HEK293 (cell line): ENCODE measurements at regions not wholly inside any gene's neighbourhood (a gene's known extent, or its start where the extent isn't known, plus 50 kb on each side); places are given as distances from the start of the nearest gene placed in this dataset.

Source experiments
- CTCF ChIA-PET: fragments of 350-600 bp; formaldehyde crosslinking; extraction: SDS; loops from one replicate; lab custom pipeline; 2021; ENCODE audit warnings: antibody characterized with exemption; lab: Yijun Ruan, JAX
- POLR2A ChIA-PET: fragments of 300-600 bp; formaldehyde crosslinking; extraction: SDS; loops from one replicate; lab custom pipeline; 2020; ENCODE audit warnings: antibody characterized with exemption, inconsistent platforms; lab: Yijun Ruan, JAX
- H3K27ac ChIP-seq: fragments of 200-500 bp; sonication (Bioruptor generic); 2 replicates; pipeline ENCODE4 v1.5.1; 2014; ENCODE audit warnings: low read depth, low read length, control low read depth, inconsistent platforms; ENCODE audit errors: extremely low read depth
- H3K36me3 ChIP-seq, 2 experiments: fragments of 200-500 bp in 1 of 2; sonication (Bioruptor generic) in 1 of 2; 1 replicate in 1 of 2; 2 replicates in 1 of 2; pipeline ENCODE4 v1.5.1; 2014 to 2017; ENCODE audit warnings: inconsistent platforms in 2 of 2, low read length in 2 of 2; ENCODE audit not compliant: control insufficient read depth in 2 of 2, insufficient read depth in 1 of 2
- H3K4me1 ChIP-seq: fragments of 200-500 bp; sonication (Bioruptor generic); 2 replicates; pipeline ENCODE4 v1.5.1; 2014; ENCODE audit warnings: mild to moderate bottlenecking, low read length, inconsistent platforms; ENCODE audit not compliant: control insufficient read depth, insufficient read depth
- H3K4me3 ChIP-seq: 2 replicates; pipeline ENCODE4 v1.5.1; 2011; ENCODE audit warnings: low read depth, mild to moderate bottlenecking, control low read depth, low read length, moderate library complexity
- H3K9me3 ChIP-seq: fragments of 200-500 bp; sonication (Bioruptor generic); 2 replicates; pipeline ENCODE4 v1.5.1; 2014; ENCODE audit warnings: low read depth, low read length, inconsistent platforms; ENCODE audit not compliant: control insufficient read depth, insufficient read depth
- BCL11B ChIP-seq: fragments of 450-650 bp; formaldehyde crosslinking; IDR thresholded peaks from 2 replicates; pipeline ENCODE4 v1.5.1; 2016; ENCODE audit warnings: low read depth, missing biosample characterization, missing genetic modification characterization
- GLIS2 ChIP-seq: fragments of 450-650 bp; formaldehyde crosslinking; IDR thresholded peaks from 2 replicates; pipeline ENCODE4 v1.5.1; 2016; ENCODE audit warnings: missing biosample characterization, missing genetic modification characterization
- SCRT2 ChIP-seq: fragments of 450-650 bp; formaldehyde crosslinking; IDR thresholded peaks from 2 replicates; pipeline ENCODE4 v1.5.1; 2016; ENCODE audit warnings: missing biosample characterization, missing genetic modification characterization
- SETDB1 ChIP-seq: IDR thresholded peaks from one replicate; pipeline ENCODE4 v1.6.1; 2017; ENCODE audit warnings: mild to moderate bottlenecking, low read length, moderate library complexity, mixed read lengths; ENCODE audit not compliant: insufficient read length
- SP2 ChIP-seq: fragments of 450-650 bp; formaldehyde crosslinking; IDR thresholded peaks from 2 replicates; pipeline ENCODE4 v1.5.1; 2016; ENCODE audit warnings: missing biosample characterization, missing genetic modification characterization
- YY1 ChIP-seq: fragments of 450-650 bp; formaldehyde crosslinking; IDR thresholded peaks from 2 replicates; pipeline ENCODE4 v1.5.1; 2018; ENCODE audit warnings: missing biosample characterization, missing genetic modification characterization
- ZBTB48 ChIP-seq: fragments of 450-650 bp; formaldehyde crosslinking; IDR thresholded peaks from 2 replicates; pipeline ENCODE4 v1.5.1; 2016; ENCODE audit warnings: missing biosample characterization, missing genetic modification characterization
- ZNF155 ChIP-seq: fragments of 450-650 bp; formaldehyde crosslinking; IDR thresholded peaks from 2 replicates; pipeline ENCODE4 v1.5.1; 2016; ENCODE audit warnings: missing biosample characterization, missing genetic modification characterization
- ZNF248 ChIP-seq: fragments of 450-650 bp; formaldehyde crosslinking; IDR thresholded peaks from 2 replicates; pipeline ENCODE4 v1.5.1; 2017; ENCODE audit warnings: missing biosample characterization, missing genetic modification characterization
- ZNF311 ChIP-seq: fragments of 450-650 bp; formaldehyde crosslinking; IDR thresholded peaks from 2 replicates; pipeline ENCODE4 v1.5.1; 2017; ENCODE audit warnings: missing biosample characterization, missing genetic modification characterization, borderline replicate concordance
- ZNF391 ChIP-seq: fragments of 450-650 bp; formaldehyde crosslinking; IDR thresholded peaks from 2 replicates; pipeline ENCODE4 v1.5.1; 2016; ENCODE audit warnings: low read depth, missing biosample characterization, missing genetic modification characterization, borderline replicate concordance
- ZNF530 ChIP-seq: fragments of 450-650 bp; formaldehyde crosslinking; IDR thresholded peaks from 2 replicates; pipeline ENCODE4 v1.5.1; 2016; ENCODE audit warnings: low read depth, missing biosample characterization, missing genetic modification characterization
- ZNF791 ChIP-seq: fragments of 450-650 bp; formaldehyde crosslinking; IDR thresholded peaks from 2 replicates; pipeline ENCODE4 v1.5.1; 2016; ENCODE audit warnings: missing biosample characterization, missing genetic modification characterization
- ZSCAN16 ChIP-seq: fragments of 450-650 bp; formaldehyde crosslinking; IDR thresholded peaks from 2 replicates; pipeline ENCODE4 v1.5.1; 2016; ENCODE audit warnings: missing biosample characterization, missing genetic modification characterization
- TF ChIP-seq, protein P1 (sequence below): fragments of 450-650 bp; formaldehyde crosslinking; IDR thresholded peaks from 2 replicates; pipeline ENCODE4; 2016; ENCODE audit warnings: missing biosample characterization, missing genetic modification characterization
- TF ChIP-seq, protein P2 (sequence below): fragments of 450-650 bp; formaldehyde crosslinking; IDR thresholded peaks from 2 replicates; pipeline ENCODE4 v1.5.1; 2016; ENCODE audit warnings: missing biosample characterization, missing genetic modification characterization
- TF ChIP-seq, protein P3 (sequence below): fragments of 450-650 bp; formaldehyde crosslinking; IDR thresholded peaks from 2 replicates; pipeline ENCODE4 v1.5.1; 2016; ENCODE audit warnings: missing biosample characterization, missing genetic modification characterization
- TF ChIP-seq, protein P4 (sequence below): fragments of 450-650 bp; formaldehyde crosslinking; IDR thresholded peaks from 2 replicates; pipeline ENCODE4 v1.5.1; 2016; ENCODE audit warnings: missing biosample characterization, missing genetic modification characterization
- TF ChIP-seq, protein P5 (sequence below): fragments of 450-650 bp; formaldehyde crosslinking; conservative IDR thresholded peaks from 2 replicates; pipeline ENCODE4 v1.5.1; 2016; ENCODE audit warnings: low read depth, missing biosample characterization, missing genetic modification characterization

DNA sequence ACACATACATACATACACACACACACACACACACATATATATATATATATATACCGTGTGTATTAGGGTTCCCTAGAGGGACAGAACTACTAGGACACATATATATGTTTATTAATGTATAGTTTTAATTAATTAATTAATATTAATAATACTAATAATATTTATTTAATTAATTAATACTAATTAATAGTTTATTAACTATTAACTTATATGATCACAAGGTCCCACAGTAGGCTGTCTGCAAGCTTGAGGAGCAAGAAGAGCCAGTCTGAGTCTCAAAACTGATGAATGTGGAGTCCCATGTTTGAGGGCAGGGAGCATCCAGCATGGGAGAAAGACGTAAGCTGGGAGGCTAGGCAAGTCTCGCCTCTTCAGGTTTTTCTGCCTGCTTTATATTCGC is 398.0 kb upstream of the KIF2A start:
- TF ChIP-seq, protein P1, sequence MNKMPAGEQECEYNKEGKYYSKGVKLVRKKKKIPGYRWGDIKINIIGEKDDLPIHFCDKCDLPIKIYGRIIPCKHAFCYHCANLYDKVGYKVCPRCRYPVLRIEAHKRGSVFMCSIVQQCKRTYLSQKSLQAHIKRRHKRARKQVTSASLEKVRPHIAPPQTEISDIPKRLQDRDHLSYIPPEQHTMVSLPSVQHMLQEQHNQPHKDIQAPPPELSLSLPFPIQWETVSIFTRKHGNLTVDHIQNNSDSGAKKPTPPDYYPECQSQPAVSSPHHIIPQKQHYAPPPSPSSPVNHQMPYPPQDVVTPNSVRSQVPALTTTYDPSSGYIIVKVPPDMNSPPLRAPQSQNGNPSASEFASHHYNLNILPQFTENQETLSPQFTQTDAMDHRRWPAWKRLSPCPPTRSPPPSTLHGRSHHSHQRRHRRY (tag by site-specific recombination) = no peak
- TF ChIP-seq, protein P2, sequence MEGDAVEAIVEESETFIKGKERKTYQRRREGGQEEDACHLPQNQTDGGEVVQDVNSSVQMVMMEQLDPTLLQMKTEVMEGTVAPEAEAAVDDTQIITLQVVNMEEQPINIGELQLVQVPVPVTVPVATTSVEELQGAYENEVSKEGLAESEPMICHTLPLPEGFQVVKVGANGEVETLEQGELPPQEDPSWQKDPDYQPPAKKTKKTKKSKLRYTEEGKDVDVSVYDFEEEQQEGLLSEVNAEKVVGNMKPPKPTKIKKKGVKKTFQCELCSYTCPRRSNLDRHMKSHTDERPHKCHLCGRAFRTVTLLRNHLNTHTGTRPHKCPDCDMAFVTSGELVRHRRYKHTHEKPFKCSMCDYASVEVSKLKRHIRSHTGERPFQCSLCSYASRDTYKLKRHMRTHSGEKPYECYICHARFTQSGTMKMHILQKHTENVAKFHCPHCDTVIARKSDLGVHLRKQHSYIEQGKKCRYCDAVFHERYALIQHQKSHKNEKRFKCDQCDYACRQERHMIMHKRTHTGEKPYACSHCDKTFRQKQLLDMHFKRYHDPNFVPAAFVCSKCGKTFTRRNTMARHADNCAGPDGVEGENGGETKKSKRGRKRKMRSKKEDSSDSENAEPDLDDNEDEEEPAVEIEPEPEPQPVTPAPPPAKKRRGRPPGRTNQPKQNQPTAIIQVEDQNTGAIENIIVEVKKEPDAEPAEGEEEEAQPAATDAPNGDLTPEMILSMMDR = no peak
- no peak for TF ChIP-seq ZNF530 (tag by site-specific recombination)
- TF ChIP-seq YY1 (tag by site-specific recombination) = no peak
- no peak for TF ChIP-seq BCL11B (tag by site-specific recombination)
- TF ChIP-seq, protein P3, sequence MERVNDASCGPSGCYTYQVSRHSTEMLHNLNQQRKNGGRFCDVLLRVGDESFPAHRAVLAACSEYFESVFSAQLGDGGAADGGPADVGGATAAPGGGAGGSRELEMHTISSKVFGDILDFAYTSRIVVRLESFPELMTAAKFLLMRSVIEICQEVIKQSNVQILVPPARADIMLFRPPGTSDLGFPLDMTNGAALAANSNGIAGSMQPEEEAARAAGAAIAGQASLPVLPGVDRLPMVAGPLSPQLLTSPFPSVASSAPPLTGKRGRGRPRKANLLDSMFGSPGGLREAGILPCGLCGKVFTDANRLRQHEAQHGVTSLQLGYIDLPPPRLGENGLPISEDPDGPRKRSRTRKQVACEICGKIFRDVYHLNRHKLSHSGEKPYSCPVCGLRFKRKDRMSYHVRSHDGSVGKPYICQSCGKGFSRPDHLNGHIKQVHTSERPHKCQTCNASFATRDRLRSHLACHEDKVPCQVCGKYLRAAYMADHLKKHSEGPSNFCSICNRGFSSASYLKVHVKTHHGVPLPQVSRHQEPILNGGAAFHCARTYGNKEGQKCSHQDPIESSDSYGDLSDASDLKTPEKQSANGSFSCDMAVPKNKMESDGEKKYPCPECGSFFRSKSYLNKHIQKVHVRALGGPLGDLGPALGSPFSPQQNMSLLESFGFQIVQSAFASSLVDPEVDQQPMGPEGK (tag by site-specific recombination) = no peak
- TF ChIP-seq ZBTB48 = no peak
- TF ChIP-seq ZNF391 (tag by site-specific recombination) = no peak
- no peak for TF ChIP-seq ZNF791 (tag by site-specific recombination)
- TF ChIP-seq ZNF311 (tag by site-specific recombination) = no peak
- no peak for TF ChIP-seq SETDB1
- TF ChIP-seq, protein P4, sequence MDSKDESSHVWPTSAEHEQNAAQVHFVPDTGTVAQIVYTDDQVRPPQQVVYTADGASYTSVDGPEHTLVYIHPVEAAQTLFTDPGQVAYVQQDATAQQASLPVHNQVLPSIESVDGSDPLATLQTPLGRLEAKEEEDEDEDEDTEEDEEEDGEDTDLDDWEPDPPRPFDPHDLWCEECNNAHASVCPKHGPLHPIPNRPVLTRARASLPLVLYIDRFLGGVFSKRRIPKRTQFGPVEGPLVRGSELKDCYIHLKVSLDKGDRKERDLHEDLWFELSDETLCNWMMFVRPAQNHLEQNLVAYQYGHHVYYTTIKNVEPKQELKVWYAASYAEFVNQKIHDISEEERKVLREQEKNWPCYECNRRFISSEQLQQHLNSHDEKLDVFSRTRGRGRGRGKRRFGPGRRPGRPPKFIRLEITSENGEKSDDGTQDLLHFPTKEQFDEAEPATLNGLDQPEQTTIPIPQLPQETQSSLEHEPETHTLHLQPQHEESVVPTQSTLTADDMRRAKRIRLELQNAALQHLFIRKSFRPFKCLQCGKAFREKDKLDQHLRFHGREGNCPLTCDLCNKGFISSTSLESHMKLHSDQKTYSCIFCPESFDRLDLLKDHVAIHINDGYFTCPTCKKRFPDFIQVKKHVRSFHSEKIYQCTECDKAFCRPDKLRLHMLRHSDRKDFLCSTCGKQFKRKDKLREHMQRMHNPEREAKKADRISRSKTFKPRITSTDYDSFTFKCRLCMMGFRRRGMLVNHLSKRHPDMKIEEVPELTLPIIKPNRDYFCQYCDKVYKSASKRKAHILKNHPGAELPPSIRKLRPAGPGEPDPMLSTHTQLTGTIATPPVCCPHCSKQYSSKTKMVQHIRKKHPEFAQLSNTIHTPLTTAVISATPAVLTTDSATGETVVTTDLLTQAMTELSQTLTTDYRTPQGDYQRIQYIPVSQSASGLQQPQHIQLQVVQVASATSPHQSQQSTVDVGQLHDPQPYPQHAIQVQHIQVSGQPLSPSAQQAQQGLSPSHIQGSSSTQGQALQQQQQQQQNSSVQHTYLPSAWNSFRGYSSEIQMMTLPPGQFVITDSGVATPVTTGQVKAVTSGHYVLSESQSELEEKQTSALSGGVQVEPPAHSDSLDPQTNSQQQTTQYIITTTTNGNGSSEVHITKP = no peak
- no peak for TF ChIP-seq GLIS2 (tag by site-specific recombination)
- Histone ChIP-seq H3K27ac (no peak overlapping the region), H3K9me3 (no peaks in the 10 kb centered on the region), H3K36me3 (no peaks in the 10 kb centered on the region), H3K4me1 (no peaks in the 10 kb centered on the region), H3K4me3 (no peak overlapping the region)
- ChIA-PET POLR2A (no interaction called here), CTCF (no interaction called here)

DNA sequence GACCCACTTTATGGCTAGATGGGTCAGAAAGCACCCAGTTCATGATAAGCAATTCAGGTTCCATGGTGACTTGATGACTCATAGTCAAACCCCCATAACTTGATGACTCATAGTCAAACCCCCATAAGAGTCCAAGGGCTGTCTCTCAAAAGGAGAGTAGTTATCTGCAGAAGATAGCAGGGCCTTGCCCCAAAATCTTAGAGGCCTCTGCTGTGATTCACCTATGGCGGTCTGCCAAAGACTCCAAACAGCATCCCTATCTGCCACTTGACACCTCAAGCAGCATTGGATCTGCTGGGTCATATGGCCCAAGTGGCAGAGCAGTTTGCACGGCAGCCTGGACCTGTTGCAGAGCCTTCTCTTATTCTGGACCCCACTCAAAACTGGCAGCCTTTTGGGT is 395.2 kb upstream of the KIF2A start:
- Histone ChIP-seq H3K27ac (no peak overlapping the region), H3K4me1 (no peaks in the 10 kb centered on the region), H3K9me3 (no peaks in the 10 kb centered on the region), H3K36me3 (no peaks in the 10 kb centered on the region), H3K4me3 (no peak overlapping the region)
- POLR2A ChIA-PET = no interaction called here
- TF ChIP-seq ZNF155 (tag by site-specific recombination) (no peak), ZSCAN16 (no peak), SP2 (tag by site-specific recombination) (no peak), SCRT2 (peak; percentile 56; the same call in 1 of the 2 replicates), SETDB1 (no peak), ZNF248 (no peak)
- TF ChIP-seq, protein P5, sequence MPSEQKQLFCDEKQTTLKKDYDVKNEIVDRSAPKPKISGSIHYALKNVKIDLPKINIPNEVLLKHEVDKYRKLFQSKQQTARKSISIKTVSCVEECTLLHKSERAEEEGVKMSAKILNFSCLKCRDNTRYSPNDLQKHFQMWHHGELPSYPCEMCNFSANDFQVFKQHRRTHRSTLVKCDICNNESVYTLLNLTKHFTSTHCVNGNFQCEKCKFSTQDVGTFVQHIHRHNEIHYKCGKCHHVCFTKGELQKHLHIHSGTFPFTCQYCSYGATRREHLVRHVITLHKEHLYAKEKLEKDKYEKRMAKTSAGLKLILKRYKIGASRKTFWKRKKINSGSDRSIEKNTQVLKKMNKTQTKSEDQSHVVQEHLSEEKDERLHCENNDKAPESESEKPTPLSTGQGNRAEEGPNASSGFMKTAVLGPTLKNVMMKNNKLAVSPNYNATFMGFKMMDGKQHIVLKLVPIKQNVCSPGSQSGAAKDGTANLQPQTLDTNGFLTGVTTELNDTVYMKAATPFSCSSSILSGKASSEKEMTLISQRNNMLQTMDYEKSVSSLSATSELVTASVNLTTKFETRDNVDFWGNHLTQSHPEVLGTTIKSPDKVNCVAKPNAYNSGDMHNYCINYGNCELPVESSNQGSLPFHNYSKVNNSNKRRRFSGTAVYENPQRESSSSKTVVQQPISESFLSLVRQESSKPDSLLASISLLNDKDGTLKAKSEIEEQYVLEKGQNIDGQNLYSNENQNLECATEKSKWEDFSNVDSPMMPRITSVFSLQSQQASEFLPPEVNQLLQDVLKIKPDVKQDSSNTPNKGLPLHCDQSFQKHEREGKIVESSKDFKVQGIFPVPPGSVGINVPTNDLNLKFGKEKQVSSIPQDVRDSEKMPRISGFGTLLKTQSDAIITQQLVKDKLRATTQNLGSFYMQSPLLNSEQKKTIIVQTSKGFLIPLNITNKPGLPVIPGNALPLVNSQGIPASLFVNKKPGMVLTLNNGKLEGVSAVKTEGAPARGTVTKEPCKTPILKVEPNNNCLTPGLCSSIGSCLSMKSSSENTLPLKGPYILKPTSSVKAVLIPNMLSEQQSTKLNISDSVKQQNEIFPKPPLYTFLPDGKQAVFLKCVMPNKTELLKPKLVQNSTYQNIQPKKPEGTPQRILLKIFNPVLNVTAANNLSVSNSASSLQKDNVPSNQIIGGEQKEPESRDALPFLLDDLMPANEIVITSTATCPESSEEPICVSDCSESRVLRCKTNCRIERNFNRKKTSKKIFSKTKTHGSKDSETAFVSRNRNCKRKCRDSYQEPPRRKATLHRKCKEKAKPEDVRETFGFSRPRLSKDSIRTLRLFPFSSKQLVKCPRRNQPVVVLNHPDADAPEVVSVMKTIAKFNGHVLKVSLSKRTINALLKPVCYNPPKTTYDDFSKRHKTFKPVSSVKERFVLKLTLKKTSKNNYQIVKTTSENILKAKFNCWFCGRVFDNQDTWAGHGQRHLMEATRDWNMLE (tag by site-specific recombination) = no peak
- CTCF ChIA-PET = no interaction called here
